Smooth muscle cell (in vitro differentiated cells): ENCODE measurements at regions not wholly inside any gene's neighbourhood (a gene's known extent, or its start where the extent isn't known, plus 50 kb on each side); places are given as distances from the start of the nearest gene placed in this dataset.

ENCODE experiments used
- DNase-seq: peaks from one replicate; lab custom pipeline; 2025; ENCODE audit not compliant: unreplicated experiment; lab: John Stamatoyannopoulos, UW
- H2AFZ ChIP-seq: fragments of 200-600 bp; sonication (generic); 2 replicates; pipeline ENCODE4 v1.6.0; 2016; ENCODE audit warnings: antibody characterized with exemption, low read depth, mild to moderate bottlenecking
- H3F3A ChIP-seq: fragments of 200-600 bp; sonication (generic); 2 replicates; pipeline ENCODE4 v1.6.0; 2017; ENCODE audit warnings: antibody characterized with exemption, low read depth
- H3K27ac ChIP-seq: fragments of 200-600 bp; sonication (generic); 2 replicates; pipeline ENCODE4 v1.5.1; 2016; ENCODE audit warnings: low read depth, mild to moderate bottlenecking
- H3K27me3 ChIP-seq: fragments of 200-600 bp; sonication (generic); 2 replicates; pipeline ENCODE4 v1.6.1; 2016; ENCODE audit warnings: low read depth, mild to moderate bottlenecking
- H3K36me3 ChIP-seq: fragments of 200-600 bp; sonication (generic); 2 replicates; pipeline ENCODE4 v1.5.1; 2016; ENCODE audit warnings: low read depth
- H3K4me1 ChIP-seq: fragments of 200-600 bp; sonication (generic); 2 replicates; pipeline ENCODE4 v1.5.1; 2016; ENCODE audit warnings: low read depth
- H3K4me2 ChIP-seq: fragments of 200-600 bp; sonication (generic); 2 replicates; pipeline ENCODE4 v1.6.0; 2016; ENCODE audit warnings: mild to moderate bottlenecking
- H3K4me3 ChIP-seq: fragments of 200-600 bp; sonication (generic); 2 replicates; pipeline ENCODE4 v1.5.1; 2016; ENCODE audit warnings: mild to moderate bottlenecking
- H3K79me2 ChIP-seq: fragments of 200-600 bp; sonication (generic); 2 replicates; pipeline ENCODE4 v1.6.0; 2016; ENCODE audit warnings: low read depth, mild to moderate bottlenecking
- H3K9ac ChIP-seq: fragments of 200-600 bp; sonication (generic); 2 replicates; pipeline ENCODE4 v1.6.0; 2016; ENCODE audit warnings: low read depth
- H3K9me3 ChIP-seq: fragments of 200-600 bp; sonication (generic); replicated peaks from 2 replicates; pipeline ENCODE4 v1.5.1; 2016; ENCODE audit warnings: low read depth
- H4K20me1 ChIP-seq: fragments of 200-600 bp; sonication (generic); 2 replicates; pipeline ENCODE4 v1.6.0; 2016; ENCODE audit warnings: low read depth
- CTCF ChIP-seq: fragments of 200-600 bp; sonication (generic); IDR thresholded peaks from 2 replicates; pipeline ENCODE4 v1.5.1; 2017; ENCODE audit warnings: borderline replicate concordance, mild to moderate bottlenecking, antibody characterized with exemption; ENCODE audit not compliant: insufficient read depth, poor library complexity, severe bottlenecking
- WGBS: methylation state at CpG from one replicate; pipeline ENCODE4 v1.1.7; 2016; ENCODE audit warnings: low lambda C conversion rate; 5-methylcytosine and 5-hydroxymethylcytosine counted together

DNA sequence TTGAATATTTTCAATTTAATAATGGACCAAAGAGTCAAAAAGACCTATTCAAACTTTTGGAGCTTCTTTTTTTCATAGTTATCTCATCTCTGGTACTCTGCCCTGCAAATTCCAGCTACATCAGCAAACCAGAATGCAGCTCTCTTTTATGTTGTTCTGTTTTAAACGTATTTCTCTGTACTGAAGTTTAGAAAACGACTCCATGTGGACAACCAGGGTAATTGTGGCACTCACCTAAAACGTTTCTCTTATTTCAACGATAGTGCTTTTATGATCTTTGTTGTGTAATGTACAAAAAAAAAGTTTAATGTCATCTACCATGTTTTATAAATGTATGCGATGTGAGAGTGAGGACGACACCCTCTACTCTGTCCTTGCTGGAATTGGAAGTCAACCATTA is 1472.3 kb upstream of the GBE1 start:
- no peak overlapping the region for H3K4me2 ChIP-seq
- H3K9ac ChIP-seq: no peak overlapping the region
- 84% methylated on average over 6 of the region's 6 CpGs for WGBS
- no peaks in the 10 kb centered on the region for H3K4me1 ChIP-seq
- H3K27me3 ChIP-seq: no peaks in the 10 kb centered on the region
- no peaks in the 10 kb centered on the region for H3K36me3 ChIP-seq
- H3K27ac ChIP-seq: no peak overlapping the region
- no peak overlapping the region for H3K4me3 ChIP-seq
- TF ChIP-seq CTCF: no peak
- no peaks in the 10 kb centered on the region for H4K20me1 ChIP-seq
- no peak for DNase-seq
- no peaks in the 10 kb centered on the region for H3K79me2 ChIP-seq
- H3F3A ChIP-seq: no peaks in the 10 kb centered on the region
- H3K9me3 ChIP-seq: no peaks in the 10 kb centered on the region
- no peak overlapping the region for H2AFZ ChIP-seq

DNA sequence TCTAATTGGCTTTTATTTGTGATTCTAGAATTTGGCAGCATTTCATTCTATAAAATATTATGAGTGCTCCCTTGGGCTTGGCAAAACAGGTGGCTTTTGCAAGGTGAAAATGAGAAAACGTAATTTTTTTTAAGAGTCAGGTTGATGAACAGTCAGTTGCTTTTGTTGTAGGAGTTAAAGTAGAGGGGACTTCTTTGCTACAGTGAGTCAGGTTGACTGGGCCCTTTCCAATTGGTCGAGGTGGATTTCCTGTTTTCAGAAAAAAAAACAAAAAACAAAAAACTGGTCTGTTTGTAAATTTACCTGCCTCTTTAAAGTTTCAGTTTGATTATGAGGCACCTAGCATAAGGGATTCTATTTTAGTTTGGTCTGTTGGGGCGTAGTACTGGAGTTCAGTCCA is 1469.4 kb upstream of the GBE1 start:
- WGBS: 86% methylated on average over 3 of the region's 3 CpGs
- TF ChIP-seq CTCF: no peak

GRCh38 chr3:83230376-83230775 is 1468.9 kb upstream of the GBE1 start:
- Histone ChIP-seq H3K27ac (no peak overlapping the region), H4K20me1 (no peaks in the 10 kb centered on the region), H3K27me3 (no peaks in the 10 kb centered on the region), H3K4me1 (no peaks in the 10 kb centered on the region), H3K79me2 (no peaks in the 10 kb centered on the region), H3K4me3 (no peak overlapping the region), H2AFZ (no peak overlapping the region), H3K4me2 (no peak overlapping the region), H3K9me3 (no peaks in the 10 kb centered on the region), H3K9ac (no peak overlapping the region), H3F3A (no peaks in the 10 kb centered on the region), H3K36me3 (no peaks in the 10 kb centered on the region)
- 94% methylated on average over 1 of the region's 1 CpG for WGBS
- TF ChIP-seq CTCF: no peak
- no peak for DNase-seq

More for the DNA sequence above, 1469.4 kb upstream of the GBE1 start:
- Histone ChIP-seq H3F3A (no peaks in the 10 kb centered on the region), H3K9ac (no peak overlapping the region), H3K27me3 (no peaks in the 10 kb centered on the region), H3K79me2 (no peaks in the 10 kb centered on the region), H3K4me3 (no peak overlapping the region), H3K9me3 (no peaks in the 10 kb centered on the region), H3K36me3 (no peaks in the 10 kb centered on the region), H3K27ac (no peak overlapping the region), H3K4me1 (no peaks in the 10 kb centered on the region), H3K4me2 (no peak overlapping the region), H4K20me1 (no peaks in the 10 kb centered on the region), H2AFZ (no peak overlapping the region)
- no peak for DNase-seq

- no peaks in the 10 kb centered on the region for H3K36me3 ChIP-seq
- H3K4me2 ChIP-seq: no peak overlapping the region
- H3K79me2 ChIP-seq: no peaks in the 10 kb centered on the region
- no peak overlapping the region for H3K4me3 ChIP-seq
- H3K4me1 ChIP-seq: no peaks in the 10 kb centered on the region
- H4K20me1 ChIP-seq: no peaks in the 10 kb centered on the region
- no peaks in the 10 kb centered on the region for H3K27me3 ChIP-seq
- H3K27ac ChIP-seq: no peak overlapping the region
- H3K9ac ChIP-seq: no peak overlapping the region
- H3K9me3 ChIP-seq: no peaks in the 10 kb centered on the region
- H3F3A ChIP-seq: no peaks in the 10 kb centered on the region
- H2AFZ ChIP-seq: no peak overlapping the region
- no peak for TF ChIP-seq CTCF
- 85% methylated on average over 3 of the region's 3 CpGs for WGBS
- DNase-seq: no peak
Observed at GRCh38 chr3:83226751-83227150, 1465.3 kb upstream of the GBE1 start.
